B cell (primary cell): ENCODE measurements at regions not wholly inside any gene's neighbourhood (a gene's known extent, or its start where the extent isn't known, plus 50 kb on each side); places are given as distances from the start of the nearest gene placed in this dataset.

ENCODE experiments used
- EZH2 ChIP-seq: IDR thresholded peaks from 2 replicates; pipeline ENCODE4 v1.6.1; 2012; ENCODE audit warnings: borderline replicate concordance, low read depth, mild to moderate bottlenecking, moderate library complexity, low read length; ENCODE audit not compliant: insufficient read depth, poor library complexity, severe bottlenecking
- TF ChIP-seq, protein P1 (sequence below): fragments of 200-600 bp; IDR thresholded peaks from one replicate; pipeline ENCODE4 v1.8.0; 2022; ENCODE audit warnings: antibody characterized with exemption, mild to moderate bottlenecking

GRCh38 chr12:114878781-114879180 is 194.8 kb upstream of the TBX3 start:
- TF ChIP-seq EZH2, result no peak
- TF ChIP-seq, protein P1, sequence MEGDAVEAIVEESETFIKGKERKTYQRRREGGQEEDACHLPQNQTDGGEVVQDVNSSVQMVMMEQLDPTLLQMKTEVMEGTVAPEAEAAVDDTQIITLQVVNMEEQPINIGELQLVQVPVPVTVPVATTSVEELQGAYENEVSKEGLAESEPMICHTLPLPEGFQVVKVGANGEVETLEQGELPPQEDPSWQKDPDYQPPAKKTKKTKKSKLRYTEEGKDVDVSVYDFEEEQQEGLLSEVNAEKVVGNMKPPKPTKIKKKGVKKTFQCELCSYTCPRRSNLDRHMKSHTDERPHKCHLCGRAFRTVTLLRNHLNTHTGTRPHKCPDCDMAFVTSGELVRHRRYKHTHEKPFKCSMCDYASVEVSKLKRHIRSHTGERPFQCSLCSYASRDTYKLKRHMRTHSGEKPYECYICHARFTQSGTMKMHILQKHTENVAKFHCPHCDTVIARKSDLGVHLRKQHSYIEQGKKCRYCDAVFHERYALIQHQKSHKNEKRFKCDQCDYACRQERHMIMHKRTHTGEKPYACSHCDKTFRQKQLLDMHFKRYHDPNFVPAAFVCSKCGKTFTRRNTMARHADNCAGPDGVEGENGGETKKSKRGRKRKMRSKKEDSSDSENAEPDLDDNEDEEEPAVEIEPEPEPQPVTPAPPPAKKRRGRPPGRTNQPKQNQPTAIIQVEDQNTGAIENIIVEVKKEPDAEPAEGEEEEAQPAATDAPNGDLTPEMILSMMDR, result no peak
